Neuron (in vitro differentiated cells): ENCODE measurements at regions not wholly inside any gene's neighbourhood (a gene's known extent, or its start where the extent isn't known, plus 50 kb on each side); places are given as distances from the start of the nearest gene placed in this dataset.
"Not testable (repeated sequence)": the region's sequence is repeated elsewhere in the genome, so short reads cannot be mapped to it uniquely, and the experiment has no call there.

Experiments
- H2AFZ ChIP-seq: one replicate; pipeline ENCODE4 v1.6.1; 2013; ENCODE audit warnings: low read depth, mild to moderate bottlenecking, inconsistent platforms, low read length, moderate library complexity
- H3K27me3 ChIP-seq: one replicate; pipeline ENCODE4 v1.6.1; 2013; ENCODE audit warnings: low read length; ENCODE audit not compliant: insufficient read depth
- H3K36me3 ChIP-seq: one replicate; pipeline ENCODE4 v1.6.1; 2013; ENCODE audit warnings: low read length; ENCODE audit not compliant: insufficient read depth
- H3K4me1 ChIP-seq: one replicate; pipeline ENCODE4 v1.6.1; 2013; ENCODE audit warnings: low read length; ENCODE audit not compliant: insufficient read depth
- H3K4me3 ChIP-seq: 2 replicates; pipeline ENCODE4 v1.5.1; 2013; ENCODE audit warnings: mild to moderate bottlenecking, low read length, moderate library complexity
- H3K9me3 ChIP-seq: one replicate; pipeline ENCODE4 v1.6.1; 2013; ENCODE audit warnings: low read length

GRCh38 chr2:53347269-53347668, 420.3 kb upstream of the CHAC2 start:
- Histone ChIP-seq H3K27me3 (no peaks in the 10 kb centered on the region), H3K9me3 (no peaks in the 10 kb centered on the region), H2AFZ (no peak overlapping the region), H3K4me1 (no peaks in the 10 kb centered on the region), H3K36me3 (no peaks in the 10 kb centered on the region), H3K4me3 (no peak overlapping the region)

- H3K36me3 ChIP-seq, result no peaks in the 10 kb centered on the region
- no peaks in the 10 kb centered on the region for H3K9me3 ChIP-seq
- H3K27me3 ChIP-seq, result no peaks in the 10 kb centered on the region
- no peaks in the 10 kb centered on the region for H3K4me1 ChIP-seq
- H2AFZ ChIP-seq, result no peak overlapping the region
- no peak overlapping the region for H3K4me3 ChIP-seq
Observed at GRCh38 chr2:53342248-53342647, 425.4 kb upstream of the CHAC2 start.

- H3K36me3 ChIP-seq, result no peaks in the 10 kb centered on the region
- H3K4me3 ChIP-seq, result no peak overlapping the region
- H3K27me3 ChIP-seq, result no peaks in the 10 kb centered on the region
- H3K4me1 ChIP-seq, result no peaks in the 10 kb centered on the region
- no peak overlapping the region for H2AFZ ChIP-seq
- no peaks in the 10 kb centered on the region for H3K9me3 ChIP-seq
Observed at GRCh38 chr2:53334610-53335009, 433.0 kb upstream of the CHAC2 start.

GRCh38 chr2:53331667-53332066, 435.9 kb upstream of the CHAC2 start:
- no peak overlapping the region for H3K4me3 ChIP-seq
- no peak overlapping the region for H2AFZ ChIP-seq
- H3K27me3 ChIP-seq, result no peaks in the 10 kb centered on the region
- H3K9me3 ChIP-seq, result no peaks in the 10 kb centered on the region
- no peaks in the 10 kb centered on the region for H3K4me1 ChIP-seq
- no peaks in the 10 kb centered on the region for H3K36me3 ChIP-seq

- H3K9me3 ChIP-seq, result no peaks in the 10 kb centered on the region
- peaks cover 5% of the 10 kb centered on the region for H3K4me1 ChIP-seq
- H2AFZ ChIP-seq, result no peak overlapping the region
- H3K27me3 ChIP-seq, result no peaks in the 10 kb centered on the region
- no peak overlapping the region for H3K4me3 ChIP-seq
- no peaks in the 10 kb centered on the region for H3K36me3 ChIP-seq
Observed at GRCh38 chr2:53317861-53318260, 449.7 kb upstream of the CHAC2 start.

GRCh38 chr2:53315149-53315548, 452.5 kb upstream of the CHAC2 start:
- no peaks in the 10 kb centered on the region for H3K27me3 ChIP-seq
- H3K4me1 ChIP-seq, result peaks cover 5% of the 10 kb centered on the region
- H3K4me3 ChIP-seq, result no peak overlapping the region
- no peaks in the 10 kb centered on the region for H3K9me3 ChIP-seq
- no peaks in the 10 kb centered on the region for H3K36me3 ChIP-seq
- no peak overlapping the region for H2AFZ ChIP-seq

- H3K4me1 ChIP-seq, result peaks cover 5% of the 10 kb centered on the region
- H3K36me3 ChIP-seq, result no peaks in the 10 kb centered on the region
- no peak overlapping the region for H2AFZ ChIP-seq
- no peaks in the 10 kb centered on the region for H3K27me3 ChIP-seq
- H3K4me3 ChIP-seq, result no peak overlapping the region
- no peaks in the 10 kb centered on the region for H3K9me3 ChIP-seq
Observed at GRCh38 chr2:53314718-53315117, 452.9 kb upstream of the CHAC2 start.

GRCh38 chr2:53313644-53314043, 454.0 kb upstream of the CHAC2 start:
- not testable (repeated sequence) for H3K4me3 ChIP-seq, H3K9me3 ChIP-seq, H3K27me3 ChIP-seq, H2AFZ ChIP-seq, H3K36me3 ChIP-seq, H3K4me1 ChIP-seq

GRCh38 chr2:53312721-53313120, 454.9 kb upstream of the CHAC2 start:
- no peaks in the 10 kb centered on the region for H3K36me3 ChIP-seq
- no peak overlapping the region for H3K4me3 ChIP-seq
- H3K27me3 ChIP-seq, result no peaks in the 10 kb centered on the region
- H2AFZ ChIP-seq, result no peak overlapping the region
- H3K9me3 ChIP-seq, result no peaks in the 10 kb centered on the region
- H3K4me1 ChIP-seq, result peaks cover 5% of the 10 kb centered on the region

GRCh38 chr2:53312181-53312580, 455.4 kb upstream of the CHAC2 start:
- H3K9me3 ChIP-seq, result no peaks in the 10 kb centered on the region
- H2AFZ ChIP-seq, result no peak overlapping the region
- peaks cover 5% of the 10 kb centered on the region for H3K4me1 ChIP-seq
- no peaks in the 10 kb centered on the region for H3K36me3 ChIP-seq
- H3K4me3 ChIP-seq, result no peak overlapping the region
- H3K27me3 ChIP-seq, result no peaks in the 10 kb centered on the region

GRCh38 chr2:53303012-53303578, 464.5 kb upstream of the CHAC2 start:
- no peak overlapping the region for H3K4me3 ChIP-seq
- no peaks in the 10 kb centered on the region for H3K27me3 ChIP-seq
- no peaks in the 10 kb centered on the region for H3K9me3 ChIP-seq
- H3K36me3 ChIP-seq, result no peaks in the 10 kb centered on the region
- H3K4me1 ChIP-seq, result no peaks in the 10 kb centered on the region
- H2AFZ ChIP-seq, result no peak overlapping the region

- H3K9me3 ChIP-seq, result no peaks in the 10 kb centered on the region
- H2AFZ ChIP-seq, result no peak overlapping the region
- H3K4me1 ChIP-seq, result no peaks in the 10 kb centered on the region
- H3K36me3 ChIP-seq, result no peaks in the 10 kb centered on the region
- H3K4me3 ChIP-seq, result no peak overlapping the region
- H3K27me3 ChIP-seq, result no peaks in the 10 kb centered on the region
Observed at GRCh38 chr2:53302455-53302854, 465.1 kb upstream of the CHAC2 start.

- H2AFZ ChIP-seq, result no peak overlapping the region
- H3K27me3 ChIP-seq, result no peaks in the 10 kb centered on the region
- no peaks in the 10 kb centered on the region for H3K9me3 ChIP-seq
- peaks cover 5% of the 10 kb centered on the region for H3K4me1 ChIP-seq
- H3K36me3 ChIP-seq, result no peaks in the 10 kb centered on the region
- no peak overlapping the region for H3K4me3 ChIP-seq
Observed at GRCh38 chr2:53289309-53290006, 478.1 kb upstream of the CHAC2 start.

GRCh38 chr2:53286345-53286744, 481.3 kb upstream of the CHAC2 start:
- Histone ChIP-seq H3K4me3 (no peak overlapping the region), H3K36me3 (no peaks in the 10 kb centered on the region), H3K27me3 (no peaks in the 10 kb centered on the region), H2AFZ (no peak overlapping the region), H3K9me3 (no peaks in the 10 kb centered on the region), H3K4me1 (peaks cover 5% of the 10 kb centered on the region)
